ENCODE measurements at regions not wholly inside any gene's neighbourhood (a gene's known extent, or its start where the extent isn't known, plus 50 kb on each side); places are given as distances from the start of the nearest gene placed in this dataset.

DNA sequence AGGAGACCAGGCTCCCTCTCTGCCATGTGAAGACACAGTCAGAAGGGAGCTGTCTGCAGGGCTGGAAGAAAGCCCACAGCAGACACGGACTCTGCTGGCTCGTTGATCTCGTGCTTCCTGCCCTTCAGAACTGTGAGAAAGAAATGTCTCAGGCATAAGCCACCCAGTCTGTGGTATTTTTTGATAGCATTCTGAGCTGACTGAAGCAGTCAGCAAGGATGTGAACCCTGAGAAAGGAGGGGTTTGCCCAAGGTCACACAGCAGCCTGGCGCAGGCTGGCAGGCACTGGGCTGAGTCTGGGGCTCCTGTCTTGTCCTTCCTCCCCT, 255.1 kb upstream of the B3GAT1 start:
- H3K4me3 ChIP-seq (ENCODE audit: low read depth, low read length): no peak overlapping the region
- TF ChIP-seq, protein P1, sequence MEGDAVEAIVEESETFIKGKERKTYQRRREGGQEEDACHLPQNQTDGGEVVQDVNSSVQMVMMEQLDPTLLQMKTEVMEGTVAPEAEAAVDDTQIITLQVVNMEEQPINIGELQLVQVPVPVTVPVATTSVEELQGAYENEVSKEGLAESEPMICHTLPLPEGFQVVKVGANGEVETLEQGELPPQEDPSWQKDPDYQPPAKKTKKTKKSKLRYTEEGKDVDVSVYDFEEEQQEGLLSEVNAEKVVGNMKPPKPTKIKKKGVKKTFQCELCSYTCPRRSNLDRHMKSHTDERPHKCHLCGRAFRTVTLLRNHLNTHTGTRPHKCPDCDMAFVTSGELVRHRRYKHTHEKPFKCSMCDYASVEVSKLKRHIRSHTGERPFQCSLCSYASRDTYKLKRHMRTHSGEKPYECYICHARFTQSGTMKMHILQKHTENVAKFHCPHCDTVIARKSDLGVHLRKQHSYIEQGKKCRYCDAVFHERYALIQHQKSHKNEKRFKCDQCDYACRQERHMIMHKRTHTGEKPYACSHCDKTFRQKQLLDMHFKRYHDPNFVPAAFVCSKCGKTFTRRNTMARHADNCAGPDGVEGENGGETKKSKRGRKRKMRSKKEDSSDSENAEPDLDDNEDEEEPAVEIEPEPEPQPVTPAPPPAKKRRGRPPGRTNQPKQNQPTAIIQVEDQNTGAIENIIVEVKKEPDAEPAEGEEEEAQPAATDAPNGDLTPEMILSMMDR (IDR thresholded peaks at IDR 0.05; ENCODE audit: insufficient read depth, low read length, missing control alignments): no peak
- no peak for DNase-seq (ENCODE audit: low read depth, low spot score)
- CTCF ChIA-PET: no interaction called here
- POLR2A ChIA-PET: no interaction called here

DNA sequence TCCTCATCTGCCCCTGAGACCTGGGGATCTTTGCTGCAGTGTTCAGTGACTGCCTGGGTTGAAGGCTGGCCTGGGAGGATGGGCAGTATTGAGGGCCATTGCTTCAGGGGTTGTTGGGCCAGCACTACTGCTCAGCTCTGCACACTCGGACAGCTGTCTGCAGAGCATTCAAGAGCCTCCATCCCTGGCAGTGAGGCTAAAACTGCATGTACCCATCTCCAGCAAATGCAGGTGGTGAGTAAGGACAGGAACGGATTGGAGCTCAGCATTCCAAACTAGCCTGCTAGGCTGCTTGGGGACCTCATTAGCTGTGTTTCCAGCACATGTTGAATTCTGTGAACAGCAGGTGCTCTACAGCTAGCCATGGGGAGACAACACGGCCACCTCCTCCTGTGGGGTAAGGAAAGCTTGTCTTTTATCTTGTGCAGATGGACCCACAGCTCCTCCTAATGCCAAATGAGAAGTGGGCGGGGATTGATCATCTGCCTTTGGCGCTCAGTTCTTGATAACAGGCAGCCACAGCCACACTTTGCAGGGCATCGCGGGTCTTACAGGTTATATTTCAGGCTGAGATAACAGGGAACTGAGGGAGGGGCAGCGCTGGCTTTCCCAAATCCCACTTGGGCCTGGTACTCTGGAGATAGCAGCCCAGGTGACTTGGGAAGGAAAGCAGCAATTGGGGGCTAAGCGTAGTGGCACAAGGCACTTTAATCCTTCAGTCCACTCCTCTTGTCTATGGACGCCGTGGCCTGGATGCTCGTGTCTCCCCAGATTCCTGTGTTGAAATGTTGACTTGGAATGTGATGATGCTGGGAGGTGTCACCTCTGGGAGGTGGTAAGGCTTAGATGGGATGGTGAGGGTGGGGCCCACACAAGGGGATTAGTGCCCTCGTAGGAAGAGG, 254.5 kb upstream of the B3GAT1 start:
- TF ChIP-seq, protein P1 (IDR thresholded peaks at IDR 0.05; ENCODE audit: insufficient read depth, low read length, missing control alignments): no peak
- no peak for DNase-seq (ENCODE audit: low read depth, low spot score)
- CTCF ChIA-PET: no interaction called here
- POLR2A ChIA-PET: no interaction called here
- H3K4me3 ChIP-seq (ENCODE audit: low read depth, low read length): no peak overlapping the region

DNA sequence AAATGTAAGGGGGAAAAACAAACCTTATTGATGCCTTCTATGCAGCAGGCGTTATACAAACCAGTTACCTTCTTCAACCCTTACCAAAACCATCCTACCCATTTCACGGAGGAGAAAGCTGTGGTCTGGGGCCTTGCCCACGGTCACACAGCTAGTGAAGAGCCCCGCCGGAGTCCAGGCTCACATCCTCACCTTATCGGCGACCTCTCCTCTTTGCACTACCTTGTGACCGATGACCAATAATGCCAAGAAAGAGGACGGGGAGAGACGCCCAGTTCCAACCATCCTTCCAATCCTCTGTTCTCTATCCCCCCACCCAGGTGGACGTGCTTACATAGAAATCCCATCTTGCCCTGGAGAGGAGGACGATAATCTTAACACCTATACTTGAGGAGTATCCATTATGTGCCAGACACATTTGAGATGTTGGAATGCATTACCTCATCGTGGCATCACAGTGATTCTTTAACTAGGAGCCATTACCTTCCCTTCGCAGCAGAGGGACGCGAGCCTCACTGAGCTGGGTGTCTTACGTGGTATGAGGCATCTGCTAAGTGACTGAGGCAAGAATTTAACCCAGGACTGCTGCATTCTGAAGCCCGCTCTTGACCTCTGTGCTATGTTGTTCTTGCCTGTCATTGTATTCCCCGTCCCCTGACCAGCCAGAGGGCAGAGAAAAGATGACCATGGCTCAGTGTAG, 253.7 kb upstream of the B3GAT1 start:
- TF ChIP-seq, protein P1 (IDR thresholded peaks at IDR 0.05; ENCODE audit: insufficient read depth, low read length, missing control alignments): no peak
- DNase-seq (ENCODE audit: low read depth, low spot score): no peak
- no peak overlapping the region for H3K4me3 ChIP-seq (ENCODE audit: low read depth, low read length)
- ChIA-PET POLR2A (no interaction called here), CTCF (no interaction called here)

DNA sequence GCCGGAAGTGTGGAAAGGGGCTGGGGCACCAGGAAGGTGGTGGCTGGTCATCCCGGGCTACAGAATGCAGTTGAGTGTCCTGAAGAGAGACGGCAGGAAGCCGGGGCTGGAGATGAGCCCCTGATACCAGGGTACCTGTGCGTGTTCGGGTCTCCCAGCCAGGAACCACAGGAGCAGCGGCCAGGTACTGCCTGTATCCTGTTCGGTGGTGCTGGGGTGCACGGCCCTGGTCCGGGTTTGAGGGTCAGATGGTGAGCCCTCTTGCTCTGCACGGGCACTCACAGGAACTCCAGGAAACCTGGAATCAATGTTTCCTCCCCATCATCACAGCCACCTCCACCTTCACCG, 253.1 kb upstream of the B3GAT1 start:
- TF ChIP-seq, protein P1 (IDR thresholded peaks at IDR 0.05; ENCODE audit: insufficient read depth, low read length, missing control alignments): no peak
- ChIA-PET POLR2A (no interaction called here), CTCF (no interaction called here)
- no peak for DNase-seq (ENCODE audit: low read depth, low spot score)
- no peak overlapping the region for H3K4me3 ChIP-seq (ENCODE audit: low read depth, low read length)

DNA sequence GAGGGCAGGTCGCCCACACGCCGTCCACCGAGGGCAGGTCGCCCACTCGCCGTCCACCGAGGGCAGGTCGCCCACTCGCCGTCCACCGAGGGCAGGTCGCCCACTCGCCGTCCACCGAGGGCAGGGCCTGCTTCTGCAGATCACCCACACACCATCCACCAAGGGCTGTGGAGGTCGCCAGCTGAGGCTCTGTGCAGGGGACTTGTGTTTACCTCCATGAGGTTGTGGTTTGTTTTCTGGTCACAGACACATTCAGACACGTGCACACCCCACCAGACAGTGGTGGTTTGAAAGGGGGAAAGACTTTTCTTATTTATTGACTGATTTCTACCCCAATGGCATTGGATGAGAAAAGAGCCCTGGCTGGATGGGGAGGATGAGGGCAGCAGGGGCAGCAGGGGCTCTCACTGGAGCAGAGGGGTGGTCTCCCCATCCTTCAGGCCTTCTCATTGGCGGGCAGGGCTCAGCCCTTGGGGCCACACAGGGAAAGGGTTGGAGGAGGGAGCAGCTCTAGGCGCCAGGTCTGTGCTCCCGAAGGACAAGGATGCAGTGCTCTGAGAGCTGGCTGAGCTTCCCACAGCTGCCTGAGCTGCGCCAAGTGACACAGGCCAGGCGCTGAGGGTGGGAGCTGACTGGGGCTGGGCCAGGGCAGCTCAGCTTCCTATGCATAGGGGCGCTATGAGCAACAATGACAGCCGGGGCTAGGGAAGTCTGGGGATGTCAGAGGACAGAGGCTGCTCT, 252.6 kb upstream of the B3GAT1 start:
- ChIA-PET POLR2A (no interaction called here), CTCF (no interaction called here)
- TF ChIP-seq, protein P1 (IDR thresholded peaks at IDR 0.05; ENCODE audit: insufficient read depth, low read length, missing control alignments): no peak
- DNase-seq (ENCODE audit: low read depth, low spot score): no peak
- H3K4me3 ChIP-seq (ENCODE audit: low read depth, low read length): no peak overlapping the region

Data from AG04449 (cell line).